Kidney epithelial cell (primary cell): ENCODE measurements at regions not wholly inside any gene's neighbourhood (a gene's known extent, or its start where the extent isn't known, plus 50 kb on each side); places are given as distances from the start of the nearest gene placed in this dataset.

Source experiments
- DNase-seq: peaks from one replicate; pipeline ENCODE4 v3.0.0-alpha.2; 2010; ENCODE audit warnings: low read depth
- H3K27me3 ChIP-seq: 2 replicates; pipeline ENCODE4 v1.6.0; 2011; ENCODE audit warnings: low read length; ENCODE audit not compliant: control insufficient read depth, insufficient read depth
- H3K36me3 ChIP-seq: 2 replicates; pipeline ENCODE4 v1.5.1; 2011; ENCODE audit warnings: low read length; ENCODE audit not compliant: control insufficient read depth, insufficient read depth
- H3K4me3 ChIP-seq: 2 replicates; pipeline ENCODE4 v1.5.1; 2011; ENCODE audit warnings: low read depth, mild to moderate bottlenecking, control low read depth, low read length
- CTCF ChIP-seq: IDR thresholded peaks from 2 replicates; pipeline ENCODE4 v1.5.1; 2011; ENCODE audit warnings: mild to moderate bottlenecking, moderate library complexity, low read length, control low read depth, inconsistent platforms; ENCODE audit not compliant: insufficient read depth, poor library complexity, severe bottlenecking

DNA sequence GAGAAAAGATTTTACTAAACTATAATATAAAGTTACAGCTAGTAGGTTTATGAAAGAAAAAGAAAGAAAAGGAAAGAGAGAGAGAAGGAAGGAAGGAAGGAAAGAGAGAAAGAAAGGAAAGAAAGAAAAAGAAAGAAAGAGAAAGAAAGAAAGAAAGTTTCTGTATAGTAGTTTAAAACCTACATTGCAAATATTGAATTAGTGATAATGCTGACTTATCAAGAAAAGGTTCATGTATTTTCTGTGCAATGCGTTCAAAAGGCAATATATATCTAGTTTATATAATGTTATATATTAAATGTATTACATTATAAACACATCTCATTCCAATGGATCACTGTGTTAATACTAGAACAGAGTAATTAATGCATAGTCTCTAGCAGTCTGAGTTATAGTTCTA lies 648.4 kb downstream of the ZBBX start:
- Histone ChIP-seq H3K27me3 (no peaks in the 10 kb centered on the region), H3K4me3 (no peak overlapping the region), H3K36me3 (no peaks in the 10 kb centered on the region)
- no peak for TF ChIP-seq CTCF
- DNase-seq: no peak

DNA sequence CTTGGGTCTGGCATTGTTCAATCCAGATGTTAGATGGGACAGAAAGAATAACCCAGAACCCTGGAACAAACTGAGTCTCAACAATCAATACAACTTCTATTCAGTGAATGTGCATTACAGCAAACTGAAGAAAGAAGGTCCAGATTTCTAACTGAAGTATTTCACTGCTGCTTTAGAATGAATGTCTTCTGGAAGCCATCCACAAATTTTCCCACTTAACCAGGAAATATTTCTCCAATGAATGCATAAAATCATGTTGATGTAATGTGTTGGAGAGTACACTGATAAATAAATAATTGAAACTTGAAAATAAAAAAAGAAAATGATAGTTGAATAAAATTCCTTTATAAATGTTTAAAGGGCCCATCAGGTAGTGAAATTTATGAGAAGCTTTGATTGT lies 658.6 kb downstream of the ZBBX start:
- Histone ChIP-seq H3K27me3 (no peaks in the 10 kb centered on the region), H3K4me3 (no peak overlapping the region), H3K36me3 (no peaks in the 10 kb centered on the region)
- TF ChIP-seq CTCF: no peak
- DNase-seq: no peak

DNA sequence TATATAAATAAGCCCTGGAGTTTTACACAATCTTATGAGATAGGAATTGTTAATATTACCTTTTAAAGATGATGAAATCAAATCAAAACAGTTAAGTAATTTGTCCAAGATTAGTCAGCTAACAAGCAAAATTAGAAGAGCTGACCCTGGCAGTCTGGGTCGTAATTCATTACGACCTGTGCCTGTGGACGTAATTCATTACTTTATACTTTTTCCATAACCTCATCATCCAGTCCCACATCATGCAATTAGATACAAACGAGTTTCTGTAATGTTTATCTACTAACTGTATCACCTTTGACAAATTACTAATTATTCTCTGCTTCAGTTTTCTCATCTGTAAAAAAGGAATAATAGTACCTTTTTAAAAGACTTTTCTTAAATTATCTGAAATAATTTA lies 665.9 kb downstream of the ZBBX start:
- Histone ChIP-seq H3K36me3 (no peaks in the 10 kb centered on the region), H3K27me3 (no peaks in the 10 kb centered on the region), H3K4me3 (no peak overlapping the region)
- TF ChIP-seq CTCF: no peak
- DNase-seq: no peak

DNA sequence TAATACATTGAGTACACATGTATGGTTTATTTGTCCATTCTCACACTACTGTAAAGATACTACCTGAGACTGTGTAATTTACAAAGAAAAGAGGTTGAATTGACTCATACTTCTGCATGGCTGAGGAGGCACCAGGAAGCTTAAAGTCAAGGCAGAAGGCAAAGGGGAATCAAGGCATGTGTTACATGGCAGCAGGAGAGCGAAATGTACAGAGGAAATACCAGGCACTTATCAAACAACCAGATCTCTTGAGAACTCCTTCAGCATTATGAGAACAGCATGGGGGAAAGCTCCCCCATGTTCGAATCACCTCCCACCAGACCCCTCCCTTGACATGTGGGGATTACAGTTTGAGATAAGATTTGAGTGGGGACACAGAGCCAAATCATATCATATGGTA lies 666.3 kb downstream of the ZBBX start:
- H3K4me3 ChIP-seq: no peak overlapping the region
- TF ChIP-seq CTCF: no peak
- DNase-seq: no peak
- H3K36me3 ChIP-seq: no peaks in the 10 kb centered on the region
- no peaks in the 10 kb centered on the region for H3K27me3 ChIP-seq

GRCh38 chr3:166706094-166706493 lies 674.0 kb downstream of the ZBBX start:
- TF ChIP-seq CTCF: no peak

DNA sequence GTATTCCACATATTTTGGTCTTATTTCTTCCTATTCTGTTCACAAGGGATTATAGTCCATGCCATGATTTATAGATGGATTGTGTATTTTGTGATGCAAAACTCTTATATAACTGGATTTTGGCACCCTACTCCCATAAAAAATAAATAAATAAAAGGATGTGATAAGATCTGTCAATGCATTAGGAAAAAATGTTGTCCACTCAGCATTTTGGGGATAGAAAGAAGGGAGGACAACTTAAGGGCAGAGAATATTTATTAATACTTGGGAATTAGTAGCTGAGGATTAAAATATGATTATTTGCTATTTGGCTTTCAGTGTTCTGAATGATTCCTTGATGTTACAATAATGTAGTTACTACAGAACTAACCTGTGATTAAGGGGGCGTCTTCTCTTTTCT lies 682.6 kb downstream of the ZBBX start:
- Histone ChIP-seq H3K4me3 (no peak overlapping the region), H3K36me3 (no peaks in the 10 kb centered on the region), H3K27me3 (no peaks in the 10 kb centered on the region)
- DNase-seq: no peak
- no peak for TF ChIP-seq CTCF

More at GRCh38 chr3:166706094-166706493, 674.0 kb downstream of the ZBBX start:
- H3K4me3 ChIP-seq: no peak overlapping the region
- no peaks in the 10 kb centered on the region for H3K36me3 ChIP-seq
- DNase-seq: no peak
- H3K27me3 ChIP-seq: no peaks in the 10 kb centered on the region
